Neural cell (in vitro differentiated cells): ENCODE measurements at regions not wholly inside any gene's neighbourhood (a gene's known extent, or its start where the extent isn't known, plus 50 kb on each side); places are given as distances from the start of the nearest gene placed in this dataset.

Experiments
- H2AFZ ChIP-seq: fragments of 200-600, 300-800 bp; sonication (generic), shearing (Covaris generic); 2 replicates; pipeline ENCODE4 v1.6.0; 2014; ENCODE audit warnings: low read depth, mild to moderate bottlenecking, antibody characterized with exemption, low read length, moderate library complexity
- H3F3A ChIP-seq: fragments of 200-600 bp; shearing (Covaris generic); 2 replicates; pipeline ENCODE4 v1.6.1; 2016; ENCODE audit warnings: mild to moderate bottlenecking, moderate library complexity, mixed read lengths, antibody characterized with exemption, low read length; ENCODE audit not compliant: insufficient read depth, poor library complexity, severe bottlenecking
- H3K27ac ChIP-seq: fragments of 200-600, 300-800 bp; sonication (generic), shearing (Covaris generic); 2 replicates; pipeline ENCODE4 v1.5.1; 2014; ENCODE audit warnings: mild to moderate bottlenecking, low read length, moderate library complexity
- H3K27me3 ChIP-seq: fragments of 300-800, 200-600 bp; sonication (generic), shearing (Covaris generic); 2 replicates; pipeline ENCODE4 v1.6.0; 2014; ENCODE audit warnings: mild to moderate bottlenecking, low read depth, low read length, moderate library complexity; ENCODE audit not compliant: insufficient read depth
- H3K36me3 ChIP-seq: fragments of 300-800, 200-600 bp; sonication (generic), shearing (Covaris generic); 2 replicates; pipeline ENCODE4 v1.5.1; 2014; ENCODE audit warnings: mild to moderate bottlenecking, antibody characterized with exemption, low read length, moderate library complexity; ENCODE audit not compliant: insufficient read depth
- H3K4me2 ChIP-seq: fragments of 300-800, 200-600 bp; sonication (generic), shearing (Covaris generic); 2 replicates; pipeline ENCODE4 v1.6.0; 2014; ENCODE audit warnings: mild to moderate bottlenecking, low read length
- H3K4me3 ChIP-seq: fragments of 300-800, 200-600 bp; sonication (generic), shearing (Covaris generic); 2 replicates; pipeline ENCODE4 v1.5.1; 2014; ENCODE audit warnings: mild to moderate bottlenecking, low read length, moderate library complexity
- H3K79me2 ChIP-seq: fragments of 200-600 bp; shearing (Covaris generic); replicated peaks from 2 replicates; pipeline ENCODE4 v1.6.0; 2014; ENCODE audit warnings: mild to moderate bottlenecking, low read length, moderate library complexity; ENCODE audit not compliant: insufficient read depth
- H3K9ac ChIP-seq: fragments of 300-800, 200-600 bp; sonication (generic), shearing (Covaris generic); 2 replicates; pipeline ENCODE4 v1.6.1; 2016; ENCODE audit warnings: mild to moderate bottlenecking, low read length, mixed read lengths
- H3K9me2 ChIP-seq: fragments of 200-600 bp; shearing (Covaris generic); 2 replicates; pipeline ENCODE4 v1.6.1; 2016; ENCODE audit warnings: mild to moderate bottlenecking, low read length, mixed read lengths; ENCODE audit not compliant: insufficient read depth
- H3K9me3 ChIP-seq: fragments of 200-600, 300-800 bp; sonication (generic), shearing (Covaris generic); 2 replicates; pipeline ENCODE4 v1.6.1; 2016; ENCODE audit warnings: mild to moderate bottlenecking, mixed run types, low read length, moderate library complexity, mixed read lengths
- H4K20me1 ChIP-seq: fragments of 200-600 bp; shearing (Covaris generic); 2 replicates; pipeline ENCODE4 v1.6.1; 2016; ENCODE audit warnings: mild to moderate bottlenecking, mixed run types; ENCODE audit not compliant: insufficient read depth
- CTCF ChIP-seq: fragments of 450-650 bp; IDR thresholded peaks from 2 replicates; pipeline ENCODE4 v1.5.1; 2014; ENCODE audit warnings: antibody characterized with exemption, mild to moderate bottlenecking, moderate library complexity; ENCODE audit not compliant: poor library complexity, severe bottlenecking
- EP300 ChIP-seq: fragments of 450-650 bp; conservative IDR thresholded peaks from 2 replicates; pipeline ENCODE4 v1.6.1; 2014; ENCODE audit warnings: antibody characterized with exemption, mild to moderate bottlenecking, moderate library complexity; ENCODE audit not compliant: poor library complexity, severe bottlenecking
- EZH2 ChIP-seq: fragments of 200-600, 300-800 bp; shearing (Covaris generic), sonication (generic); IDR thresholded peaks from 2 replicates; pipeline ENCODE4 v1.6.1; 2014; ENCODE audit warnings: antibody characterized with exemption, low read length, borderline replicate concordance, mild to moderate bottlenecking; ENCODE audit not compliant: insufficient read depth, poor library complexity, severe bottlenecking
- MXI1 ChIP-seq: fragments of 450-650 bp; conservative IDR thresholded peaks from 2 replicates; pipeline ENCODE4 v1.6.1; 2014; ENCODE audit warnings: antibody characterized with exemption, mild to moderate bottlenecking; ENCODE audit not compliant: poor library complexity, severe bottlenecking
- POLR2AphosphoS5 ChIP-seq: IDR thresholded peaks from 2 replicates; pipeline ENCODE4 v1.6.1; 2012
- RAD21 ChIP-seq: fragments of 450-650 bp; conservative IDR thresholded peaks from 2 replicates; pipeline ENCODE4 v1.6.1; 2014; ENCODE audit warnings: antibody characterized with exemption, mild to moderate bottlenecking, moderate library complexity
- SMC3 ChIP-seq: fragments of 450-650 bp; conservative IDR thresholded peaks from 2 replicates; pipeline ENCODE4 v1.6.1; 2014; ENCODE audit warnings: antibody characterized with exemption, mild to moderate bottlenecking, moderate library complexity; ENCODE audit not compliant: poor library complexity
- TAF1 ChIP-seq: IDR thresholded peaks from 2 replicates; pipeline ENCODE4 v1.6.1; 2012; ENCODE audit warnings: low read depth
- TF ChIP-seq, protein P1 (sequence below): IDR thresholded peaks from 2 replicates; pipeline ENCODE4 v1.6.1; 2012; ENCODE audit warnings: borderline replicate concordance

- Histone ChIP-seq H3K9me2 (no peaks in the 10 kb centered on the region), H3K9ac (no peak overlapping the region), H3K36me3 (no peaks in the 10 kb centered on the region), H3K4me2 (no peak overlapping the region), H2AFZ (no peak overlapping the region), H3F3A (no peaks in the 10 kb centered on the region), H4K20me1 (no peaks in the 10 kb centered on the region), H3K9me3 (no peaks in the 10 kb centered on the region), H3K4me3 (no peak overlapping the region), H3K27ac (no peak overlapping the region), H3K27me3 (no peaks in the 10 kb centered on the region), H3K79me2 (no peaks in the 10 kb centered on the region)
- no peak for TF ChIP-seq RAD21
- TF ChIP-seq TAF1, result no peak
- no peak for TF ChIP-seq EP300
- TF ChIP-seq POLR2AphosphoS5, result no peak
- no peak for TF ChIP-seq SMC3
- TF ChIP-seq, protein P1, sequence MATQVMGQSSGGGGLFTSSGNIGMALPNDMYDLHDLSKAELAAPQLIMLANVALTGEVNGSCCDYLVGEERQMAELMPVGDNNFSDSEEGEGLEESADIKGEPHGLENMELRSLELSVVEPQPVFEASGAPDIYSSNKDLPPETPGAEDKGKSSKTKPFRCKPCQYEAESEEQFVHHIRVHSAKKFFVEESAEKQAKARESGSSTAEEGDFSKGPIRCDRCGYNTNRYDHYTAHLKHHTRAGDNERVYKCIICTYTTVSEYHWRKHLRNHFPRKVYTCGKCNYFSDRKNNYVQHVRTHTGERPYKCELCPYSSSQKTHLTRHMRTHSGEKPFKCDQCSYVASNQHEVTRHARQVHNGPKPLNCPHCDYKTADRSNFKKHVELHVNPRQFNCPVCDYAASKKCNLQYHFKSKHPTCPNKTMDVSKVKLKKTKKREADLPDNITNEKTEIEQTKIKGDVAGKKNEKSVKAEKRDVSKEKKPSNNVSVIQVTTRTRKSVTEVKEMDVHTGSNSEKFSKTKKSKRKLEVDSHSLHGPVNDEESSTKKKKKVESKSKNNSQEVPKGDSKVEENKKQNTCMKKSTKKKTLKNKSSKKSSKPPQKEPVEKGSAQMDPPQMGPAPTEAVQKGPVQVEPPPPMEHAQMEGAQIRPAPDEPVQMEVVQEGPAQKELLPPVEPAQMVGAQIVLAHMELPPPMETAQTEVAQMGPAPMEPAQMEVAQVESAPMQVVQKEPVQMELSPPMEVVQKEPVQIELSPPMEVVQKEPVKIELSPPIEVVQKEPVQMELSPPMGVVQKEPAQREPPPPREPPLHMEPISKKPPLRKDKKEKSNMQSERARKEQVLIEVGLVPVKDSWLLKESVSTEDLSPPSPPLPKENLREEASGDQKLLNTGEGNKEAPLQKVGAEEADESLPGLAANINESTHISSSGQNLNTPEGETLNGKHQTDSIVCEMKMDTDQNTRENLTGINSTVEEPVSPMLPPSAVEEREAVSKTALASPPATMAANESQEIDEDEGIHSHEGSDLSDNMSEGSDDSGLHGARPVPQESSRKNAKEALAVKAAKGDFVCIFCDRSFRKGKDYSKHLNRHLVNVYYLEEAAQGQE, result no peak
- TF ChIP-seq CTCF, result no peak
- TF ChIP-seq EZH2, result no peak
- no peak for TF ChIP-seq MXI1
Measured at GRCh38 chr1:18011703-18012102, 95.9 kb upstream of the IGSF21 start.

DNA sequence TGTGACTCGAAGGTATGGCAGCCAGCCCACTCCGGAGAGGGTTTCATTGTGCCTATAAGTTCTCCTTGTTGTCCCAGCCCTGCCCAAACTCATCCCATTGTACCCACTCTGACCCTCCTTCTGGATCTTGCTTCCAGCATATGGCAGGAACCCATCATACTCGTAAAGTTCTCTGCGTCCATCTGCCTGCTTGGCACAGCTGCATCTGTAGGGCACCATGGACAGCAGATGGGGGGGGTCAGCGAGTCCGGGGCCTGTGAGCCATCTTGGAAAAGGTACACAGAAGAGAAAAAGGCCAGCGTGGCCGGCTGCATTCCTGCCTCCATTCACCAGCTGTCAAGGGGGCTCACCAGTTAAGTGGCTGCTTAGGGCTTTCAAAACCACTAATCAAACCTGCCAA is 94.9 kb upstream of the IGSF21 start:
- Histone ChIP-seq H3K27me3 (no peaks in the 10 kb centered on the region), H3K9me3 (no peaks in the 10 kb centered on the region), H3F3A (no peaks in the 10 kb centered on the region), H3K79me2 (no peaks in the 10 kb centered on the region), H3K9me2 (no peaks in the 10 kb centered on the region), H3K9ac (no peak overlapping the region), H2AFZ (no peak overlapping the region), H4K20me1 (no peaks in the 10 kb centered on the region), H3K27ac (no peak overlapping the region), H3K36me3 (no peaks in the 10 kb centered on the region), H3K4me3 (no peak overlapping the region), H3K4me2 (no peak overlapping the region)
- TF ChIP-seq, protein P1, result no peak
- no peak for TF ChIP-seq POLR2AphosphoS5
- TF ChIP-seq CTCF, result no peak
- TF ChIP-seq TAF1, result no peak
- TF ChIP-seq EZH2, result no peak
- TF ChIP-seq RAD21, result no peak
- TF ChIP-seq MXI1, result no peak
- TF ChIP-seq EP300, result no peak
- no peak for TF ChIP-seq SMC3
